ENCODE measurements at regions not wholly inside any gene's neighbourhood (a gene's known extent, or its start where the extent isn't known, plus 50 kb on each side); places are given as distances from the start of the nearest gene placed in this dataset.

- Histone ChIP-seq H3K9me3 (ENCODE audit: control insufficient read depth, insufficient read depth, low read length) (no peaks in the 10 kb centered on the region), H3K4me3 (ENCODE audit: low read depth, low read length) (no peak overlapping the region), H3K4me1 (ENCODE audit: control insufficient read depth, insufficient read depth, low read length) (peaks cover 3% of the 10 kb centered on the region), H3K36me3 (ENCODE audit: control insufficient read depth, insufficient read depth, low read length) (no peaks in the 10 kb centered on the region), H3K9ac (ENCODE audit: low read depth, low read length) (no peak overlapping the region), H3K27me3 (ENCODE audit: control insufficient read depth, insufficient read depth, low read length) (no peaks in the 10 kb centered on the region)
Measured at GRCh38 chr14:38524636-38525509, 269.0 kb upstream of the CLEC14A start.

DNA sequence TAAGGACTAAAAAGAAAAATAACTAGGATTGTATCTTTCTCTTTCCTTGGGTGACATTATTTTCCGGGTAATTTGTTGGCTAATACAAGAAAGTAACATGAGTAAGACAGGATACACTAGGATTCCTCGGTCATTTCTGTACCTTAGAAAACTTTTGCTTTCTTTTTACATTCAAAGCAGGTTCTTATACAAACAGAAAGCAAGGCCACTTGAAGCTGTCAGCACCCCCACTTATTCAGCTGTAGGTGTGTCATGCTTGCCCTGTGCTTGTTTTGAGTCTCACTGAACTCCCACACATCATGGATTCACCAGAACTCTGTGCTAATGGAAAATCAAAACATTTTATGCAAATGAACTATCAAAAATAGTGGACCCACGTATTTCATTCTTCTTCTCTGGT, 266.8 kb upstream of the CLEC14A start:
- H3K4me3 ChIP-seq (ENCODE audit: low read depth, low read length): no peak overlapping the region

GRCh38 chr14:38521591-38521990, 265.7 kb upstream of the CLEC14A start:
- H3K9me3 ChIP-seq (ENCODE audit: control insufficient read depth, insufficient read depth, low read length): no peaks in the 10 kb centered on the region
- H3K4me3 ChIP-seq (ENCODE audit: low read depth, low read length): no peak overlapping the region
- H3K4me1 ChIP-seq (ENCODE audit: control insufficient read depth, insufficient read depth, low read length): peaks cover 3% of the 10 kb centered on the region

More for the DNA sequence above, 266.8 kb upstream of the CLEC14A start:
- no peaks in the 10 kb centered on the region for H3K36me3 ChIP-seq (ENCODE audit: control insufficient read depth, insufficient read depth, low read length)
- no peaks in the 10 kb centered on the region for H3K27me3 ChIP-seq (ENCODE audit: control insufficient read depth, insufficient read depth, low read length)
- H3K9me3 ChIP-seq (ENCODE audit: control insufficient read depth, insufficient read depth, low read length): no peaks in the 10 kb centered on the region
- H3K9ac ChIP-seq (ENCODE audit: low read depth, low read length): no peak overlapping the region
- H3K4me1 ChIP-seq (ENCODE audit: control insufficient read depth, insufficient read depth, low read length): peaks cover 3% of the 10 kb centered on the region

DNA sequence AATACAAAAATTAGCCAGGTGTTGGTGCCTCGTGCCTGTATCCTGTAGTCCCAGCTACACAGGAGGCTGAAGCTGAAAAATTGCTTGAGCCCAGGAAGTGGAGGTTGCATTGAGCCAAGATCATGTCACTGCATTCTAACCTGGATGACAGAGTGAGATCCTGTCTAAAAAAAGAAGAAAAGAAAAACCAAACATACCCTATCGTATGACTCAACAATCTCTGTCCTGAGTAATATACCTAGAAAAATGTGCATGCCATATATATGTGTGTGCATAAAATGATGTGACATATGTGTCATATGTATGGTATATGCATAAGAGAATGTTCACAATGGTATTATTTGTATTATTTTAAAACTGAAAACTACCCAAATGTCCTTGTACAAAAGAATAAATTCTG, 261.5 kb upstream of the CLEC14A start:
- Histone ChIP-seq H3K4me1 (ENCODE audit: control insufficient read depth, insufficient read depth, low read length) (no peaks in the 10 kb centered on the region), H3K9me3 (ENCODE audit: control insufficient read depth, insufficient read depth, low read length) (no peaks in the 10 kb centered on the region), H3K4me3 (ENCODE audit: low read depth, low read length) (no peak overlapping the region), H3K9ac (ENCODE audit: low read depth, low read length) (no peak overlapping the region), H3K27me3 (ENCODE audit: control insufficient read depth, insufficient read depth, low read length) (no peaks in the 10 kb centered on the region), H3K36me3 (ENCODE audit: control insufficient read depth, insufficient read depth, low read length) (no peaks in the 10 kb centered on the region)

More at GRCh38 chr14:38521591-38521990, 265.7 kb upstream of the CLEC14A start:
- H3K36me3 ChIP-seq (ENCODE audit: control insufficient read depth, insufficient read depth, low read length): no peaks in the 10 kb centered on the region
- no peaks in the 10 kb centered on the region for H3K27me3 ChIP-seq (ENCODE audit: control insufficient read depth, insufficient read depth, low read length)
- H3K9ac ChIP-seq (ENCODE audit: low read depth, low read length): no peak overlapping the region

GRCh38 chr14:38512236-38512635, 256.3 kb upstream of the CLEC14A start:
- H3K27me3 ChIP-seq (ENCODE audit: control insufficient read depth, insufficient read depth, low read length): no peaks in the 10 kb centered on the region
- no peaks in the 10 kb centered on the region for H3K36me3 ChIP-seq (ENCODE audit: control insufficient read depth, insufficient read depth, low read length)
- no peaks in the 10 kb centered on the region for H3K9me3 ChIP-seq (ENCODE audit: control insufficient read depth, insufficient read depth, low read length)
- H3K4me3 ChIP-seq (ENCODE audit: low read depth, low read length): no peak overlapping the region
- no peak overlapping the region for H3K9ac ChIP-seq (ENCODE audit: low read depth, low read length)
- no peaks in the 10 kb centered on the region for H3K4me1 ChIP-seq (ENCODE audit: control insufficient read depth, insufficient read depth, low read length)

- Histone ChIP-seq H3K4me1 (ENCODE audit: control insufficient read depth, insufficient read depth, low read length) (no peaks in the 10 kb centered on the region), H3K4me3 (ENCODE audit: low read depth, low read length) (no peak overlapping the region), H3K9me3 (ENCODE audit: control insufficient read depth, insufficient read depth, low read length) (no peaks in the 10 kb centered on the region), H3K9ac (ENCODE audit: low read depth, low read length) (no peak overlapping the region), H3K27me3 (ENCODE audit: control insufficient read depth, insufficient read depth, low read length) (no peaks in the 10 kb centered on the region), H3K36me3 (ENCODE audit: control insufficient read depth, insufficient read depth, low read length) (no peaks in the 10 kb centered on the region)
Measured at GRCh38 chr14:38507299-38507698, 251.4 kb upstream of the CLEC14A start.

DNA sequence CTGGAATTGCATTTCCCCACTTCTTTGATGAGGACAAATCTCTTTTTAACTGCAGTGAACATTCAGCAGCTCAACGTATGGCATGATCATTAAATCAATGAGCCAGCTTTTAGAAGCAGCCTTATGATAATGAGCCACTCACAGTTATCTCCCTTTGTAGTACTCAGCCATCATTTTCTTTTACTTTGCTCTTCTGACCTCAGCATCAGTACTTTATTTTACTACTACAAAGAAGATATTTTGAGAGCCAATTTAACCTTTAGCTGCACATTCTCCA, 250.0 kb upstream of the CLEC14A start:
- Histone ChIP-seq H3K27me3 (ENCODE audit: control insufficient read depth, insufficient read depth, low read length) (no peaks in the 10 kb centered on the region), H3K9me3 (ENCODE audit: control insufficient read depth, insufficient read depth, low read length) (no peaks in the 10 kb centered on the region), H3K9ac (ENCODE audit: low read depth, low read length) (no peak overlapping the region), H3K36me3 (ENCODE audit: control insufficient read depth, insufficient read depth, low read length) (no peaks in the 10 kb centered on the region), H3K4me3 (ENCODE audit: low read depth, low read length) (no peak overlapping the region), H3K4me1 (ENCODE audit: control insufficient read depth, insufficient read depth, low read length) (no peaks in the 10 kb centered on the region)

GRCh38 chr14:38505221-38505972, 249.5 kb upstream of the CLEC14A start:
- H3K4me3 ChIP-seq (ENCODE audit: low read depth, low read length): no peak overlapping the region
- no peaks in the 10 kb centered on the region for H3K27me3 ChIP-seq (ENCODE audit: control insufficient read depth, insufficient read depth, low read length)
- H3K9ac ChIP-seq (ENCODE audit: low read depth, low read length): no peak overlapping the region
- H3K36me3 ChIP-seq (ENCODE audit: control insufficient read depth, insufficient read depth, low read length): no peaks in the 10 kb centered on the region
- no peaks in the 10 kb centered on the region for H3K9me3 ChIP-seq (ENCODE audit: control insufficient read depth, insufficient read depth, low read length)
- no peaks in the 10 kb centered on the region for H3K4me1 ChIP-seq (ENCODE audit: control insufficient read depth, insufficient read depth, low read length)

DNA sequence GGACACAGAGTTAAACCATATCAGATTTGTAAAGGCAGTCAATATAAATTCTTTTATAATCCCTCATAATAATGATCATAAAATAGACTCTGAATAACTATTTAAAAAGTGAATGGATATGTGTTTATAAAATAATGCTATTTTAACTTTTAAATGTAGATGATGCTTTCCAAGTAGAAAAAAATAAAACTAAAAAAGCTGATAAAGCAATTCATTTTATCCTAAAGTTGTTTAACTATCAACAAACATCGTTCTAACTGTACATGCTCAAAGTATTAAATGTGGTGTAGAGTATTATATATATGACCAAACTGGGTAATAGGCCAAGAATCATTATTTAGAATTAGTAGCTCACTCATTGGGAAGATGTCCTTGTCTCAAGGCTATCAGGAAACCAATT, 248.3 kb upstream of the CLEC14A start:
- H3K9me3 ChIP-seq (ENCODE audit: control insufficient read depth, insufficient read depth, low read length): no peaks in the 10 kb centered on the region
- H3K4me3 ChIP-seq (ENCODE audit: low read depth, low read length): no peak overlapping the region
- H3K4me1 ChIP-seq (ENCODE audit: control insufficient read depth, insufficient read depth, low read length): no peaks in the 10 kb centered on the region
- H3K9ac ChIP-seq (ENCODE audit: low read depth, low read length): no peak overlapping the region
- H3K36me3 ChIP-seq (ENCODE audit: control insufficient read depth, insufficient read depth, low read length): no peaks in the 10 kb centered on the region
- no peaks in the 10 kb centered on the region for H3K27me3 ChIP-seq (ENCODE audit: control insufficient read depth, insufficient read depth, low read length)

DNA sequence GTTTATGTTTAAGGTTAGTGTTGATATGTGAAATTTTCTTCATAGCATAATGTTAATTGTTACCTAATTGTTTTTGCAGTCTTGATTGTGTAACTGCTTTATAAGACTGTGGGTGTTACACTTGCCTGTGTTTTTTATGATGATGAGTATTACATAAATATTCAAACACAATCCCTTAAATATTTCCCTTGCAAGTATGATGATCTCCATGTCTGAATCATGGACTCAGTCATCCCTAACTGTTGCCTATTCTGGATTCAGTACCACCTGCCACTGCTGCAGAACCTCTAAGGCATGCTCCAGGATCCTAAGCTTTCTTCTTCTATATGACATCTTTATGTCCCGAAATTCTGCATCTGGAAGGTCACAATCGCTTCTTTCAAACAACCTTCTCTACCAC, 246.3 kb upstream of the CLEC14A start:
- Histone ChIP-seq H3K4me1 (ENCODE audit: control insufficient read depth, insufficient read depth, low read length) (no peaks in the 10 kb centered on the region), H3K27me3 (ENCODE audit: control insufficient read depth, insufficient read depth, low read length) (no peaks in the 10 kb centered on the region), H3K4me3 (ENCODE audit: low read depth, low read length) (no peak overlapping the region), H3K36me3 (ENCODE audit: control insufficient read depth, insufficient read depth, low read length) (no peaks in the 10 kb centered on the region), H3K9ac (ENCODE audit: low read depth, low read length) (no peak overlapping the region), H3K9me3 (ENCODE audit: control insufficient read depth, insufficient read depth, low read length) (no peaks in the 10 kb centered on the region)

GRCh38 chr14:38500125-38500524, 244.2 kb upstream of the CLEC14A start:
- Histone ChIP-seq H3K4me3 (ENCODE audit: low read depth, low read length) (no peak overlapping the region), H3K36me3 (ENCODE audit: control insufficient read depth, insufficient read depth, low read length) (no peaks in the 10 kb centered on the region), H3K9ac (ENCODE audit: low read depth, low read length) (no peak overlapping the region), H3K9me3 (ENCODE audit: control insufficient read depth, insufficient read depth, low read length) (no peaks in the 10 kb centered on the region), H3K4me1 (ENCODE audit: control insufficient read depth, insufficient read depth, low read length) (no peaks in the 10 kb centered on the region), H3K27me3 (ENCODE audit: control insufficient read depth, insufficient read depth, low read length) (no peaks in the 10 kb centered on the region)

DNA sequence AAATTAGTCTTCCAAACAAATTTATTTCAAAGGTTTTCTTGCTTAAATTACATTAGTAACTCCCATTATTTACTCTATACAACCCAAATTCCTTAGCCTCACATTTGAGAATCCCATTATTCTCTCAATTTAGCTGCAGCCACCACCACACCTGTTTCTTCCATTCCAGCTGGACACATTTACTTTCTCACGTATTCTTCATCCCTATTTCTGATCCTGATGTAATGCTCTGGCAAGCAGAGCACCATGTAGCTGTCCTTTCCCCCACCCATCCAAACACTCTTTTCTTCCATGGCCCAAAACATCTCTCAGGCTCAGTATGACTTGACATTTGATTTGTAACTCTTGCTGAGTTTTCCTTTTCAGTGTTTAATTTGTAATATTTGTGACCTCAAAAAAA, 240.2 kb upstream of the CLEC14A start:
- Histone ChIP-seq H3K4me1 (ENCODE audit: control insufficient read depth, insufficient read depth, low read length) (no peaks in the 10 kb centered on the region), H3K9me3 (ENCODE audit: control insufficient read depth, insufficient read depth, low read length) (no peaks in the 10 kb centered on the region), H3K4me3 (ENCODE audit: low read depth, low read length) (no peak overlapping the region), H3K36me3 (ENCODE audit: control insufficient read depth, insufficient read depth, low read length) (no peaks in the 10 kb centered on the region), H3K9ac (ENCODE audit: low read depth, low read length) (no peak overlapping the region), H3K27me3 (ENCODE audit: control insufficient read depth, insufficient read depth, low read length) (no peaks in the 10 kb centered on the region)

All from iPS-15b (cell line).